ENCODE measurements at regions not wholly inside any gene's neighbourhood (a gene's known extent, or its start where the extent isn't known, plus 50 kb on each side); places are given as distances from the start of the nearest gene placed in this dataset.

- TF ChIP-seq POLR2A (IDR thresholded peaks at IDR 0.05) (no peak), CTCF (IDR thresholded peaks at IDR 0.05) (no peak)
These were observed 156.5 kb upstream of the AGR3 start for GRCh38 chr7:17038160-17038782.
